HEK293 (cell line): ENCODE measurements at regions not wholly inside any gene's neighbourhood (a gene's known extent, or its start where the extent isn't known, plus 50 kb on each side); places are given as distances from the start of the nearest gene placed in this dataset.

ENCODE experiments used
- ZNF24 ChIP-seq: fragments of 450-650 bp; formaldehyde crosslinking; IDR thresholded peaks from 2 replicates; pipeline ENCODE4 v1.5.1; 2016; ENCODE audit warnings: missing biosample characterization, missing genetic modification characterization
- TF ChIP-seq, protein P1 (sequence below): fragments of 450-650 bp; formaldehyde crosslinking; IDR thresholded peaks from 2 replicates; pipeline ENCODE4 v1.5.1; 2016; ENCODE audit warnings: missing biosample characterization, missing genetic modification characterization
- TF ChIP-seq, protein P2 (sequence below): fragments of 450-650 bp; formaldehyde crosslinking; IDR thresholded peaks from 2 replicates; pipeline ENCODE4 v1.5.1; 2016; ENCODE audit warnings: missing biosample characterization, missing genetic modification characterization
- TF ChIP-seq, protein P3 (sequence below): fragments of 450-650 bp; formaldehyde crosslinking; IDR thresholded peaks from 2 replicates; pipeline ENCODE4 v1.5.1; 2017; ENCODE audit warnings: missing biosample characterization, missing genetic modification characterization

DNA sequence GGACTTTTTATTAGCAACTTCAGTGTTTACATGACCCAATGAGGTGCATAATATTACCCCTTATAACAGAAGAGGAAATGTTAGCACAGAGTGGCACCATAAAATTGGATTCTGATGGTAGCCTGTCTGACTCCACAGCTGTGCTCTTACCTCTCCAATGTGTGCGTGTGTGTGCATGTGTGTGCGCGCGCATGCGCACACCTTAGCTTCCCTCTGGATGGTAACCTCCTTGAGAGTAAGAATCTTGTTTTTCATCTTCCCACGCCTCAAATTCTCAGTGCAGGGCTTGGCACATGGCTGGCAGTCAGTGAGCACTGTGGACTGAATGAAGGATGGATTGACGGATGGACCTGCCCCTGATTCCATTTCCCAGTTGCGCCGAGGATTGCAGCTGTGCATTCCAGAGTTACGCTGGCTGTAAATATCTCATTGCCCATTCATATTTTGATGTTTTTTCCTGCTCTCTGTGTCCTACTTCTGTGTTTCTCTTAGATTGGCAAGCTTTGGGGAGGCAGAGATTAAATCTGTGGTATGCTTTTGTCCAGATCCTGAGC is 99.2 kb upstream of the WASF3 start:
- TF ChIP-seq, protein P1, sequence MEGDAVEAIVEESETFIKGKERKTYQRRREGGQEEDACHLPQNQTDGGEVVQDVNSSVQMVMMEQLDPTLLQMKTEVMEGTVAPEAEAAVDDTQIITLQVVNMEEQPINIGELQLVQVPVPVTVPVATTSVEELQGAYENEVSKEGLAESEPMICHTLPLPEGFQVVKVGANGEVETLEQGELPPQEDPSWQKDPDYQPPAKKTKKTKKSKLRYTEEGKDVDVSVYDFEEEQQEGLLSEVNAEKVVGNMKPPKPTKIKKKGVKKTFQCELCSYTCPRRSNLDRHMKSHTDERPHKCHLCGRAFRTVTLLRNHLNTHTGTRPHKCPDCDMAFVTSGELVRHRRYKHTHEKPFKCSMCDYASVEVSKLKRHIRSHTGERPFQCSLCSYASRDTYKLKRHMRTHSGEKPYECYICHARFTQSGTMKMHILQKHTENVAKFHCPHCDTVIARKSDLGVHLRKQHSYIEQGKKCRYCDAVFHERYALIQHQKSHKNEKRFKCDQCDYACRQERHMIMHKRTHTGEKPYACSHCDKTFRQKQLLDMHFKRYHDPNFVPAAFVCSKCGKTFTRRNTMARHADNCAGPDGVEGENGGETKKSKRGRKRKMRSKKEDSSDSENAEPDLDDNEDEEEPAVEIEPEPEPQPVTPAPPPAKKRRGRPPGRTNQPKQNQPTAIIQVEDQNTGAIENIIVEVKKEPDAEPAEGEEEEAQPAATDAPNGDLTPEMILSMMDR (tag by site-specific recombination): no peak
- no peak for TF ChIP-seq ZNF24
- TF ChIP-seq, protein P2, sequence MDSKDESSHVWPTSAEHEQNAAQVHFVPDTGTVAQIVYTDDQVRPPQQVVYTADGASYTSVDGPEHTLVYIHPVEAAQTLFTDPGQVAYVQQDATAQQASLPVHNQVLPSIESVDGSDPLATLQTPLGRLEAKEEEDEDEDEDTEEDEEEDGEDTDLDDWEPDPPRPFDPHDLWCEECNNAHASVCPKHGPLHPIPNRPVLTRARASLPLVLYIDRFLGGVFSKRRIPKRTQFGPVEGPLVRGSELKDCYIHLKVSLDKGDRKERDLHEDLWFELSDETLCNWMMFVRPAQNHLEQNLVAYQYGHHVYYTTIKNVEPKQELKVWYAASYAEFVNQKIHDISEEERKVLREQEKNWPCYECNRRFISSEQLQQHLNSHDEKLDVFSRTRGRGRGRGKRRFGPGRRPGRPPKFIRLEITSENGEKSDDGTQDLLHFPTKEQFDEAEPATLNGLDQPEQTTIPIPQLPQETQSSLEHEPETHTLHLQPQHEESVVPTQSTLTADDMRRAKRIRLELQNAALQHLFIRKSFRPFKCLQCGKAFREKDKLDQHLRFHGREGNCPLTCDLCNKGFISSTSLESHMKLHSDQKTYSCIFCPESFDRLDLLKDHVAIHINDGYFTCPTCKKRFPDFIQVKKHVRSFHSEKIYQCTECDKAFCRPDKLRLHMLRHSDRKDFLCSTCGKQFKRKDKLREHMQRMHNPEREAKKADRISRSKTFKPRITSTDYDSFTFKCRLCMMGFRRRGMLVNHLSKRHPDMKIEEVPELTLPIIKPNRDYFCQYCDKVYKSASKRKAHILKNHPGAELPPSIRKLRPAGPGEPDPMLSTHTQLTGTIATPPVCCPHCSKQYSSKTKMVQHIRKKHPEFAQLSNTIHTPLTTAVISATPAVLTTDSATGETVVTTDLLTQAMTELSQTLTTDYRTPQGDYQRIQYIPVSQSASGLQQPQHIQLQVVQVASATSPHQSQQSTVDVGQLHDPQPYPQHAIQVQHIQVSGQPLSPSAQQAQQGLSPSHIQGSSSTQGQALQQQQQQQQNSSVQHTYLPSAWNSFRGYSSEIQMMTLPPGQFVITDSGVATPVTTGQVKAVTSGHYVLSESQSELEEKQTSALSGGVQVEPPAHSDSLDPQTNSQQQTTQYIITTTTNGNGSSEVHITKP: no peak
- TF ChIP-seq, protein P3, sequence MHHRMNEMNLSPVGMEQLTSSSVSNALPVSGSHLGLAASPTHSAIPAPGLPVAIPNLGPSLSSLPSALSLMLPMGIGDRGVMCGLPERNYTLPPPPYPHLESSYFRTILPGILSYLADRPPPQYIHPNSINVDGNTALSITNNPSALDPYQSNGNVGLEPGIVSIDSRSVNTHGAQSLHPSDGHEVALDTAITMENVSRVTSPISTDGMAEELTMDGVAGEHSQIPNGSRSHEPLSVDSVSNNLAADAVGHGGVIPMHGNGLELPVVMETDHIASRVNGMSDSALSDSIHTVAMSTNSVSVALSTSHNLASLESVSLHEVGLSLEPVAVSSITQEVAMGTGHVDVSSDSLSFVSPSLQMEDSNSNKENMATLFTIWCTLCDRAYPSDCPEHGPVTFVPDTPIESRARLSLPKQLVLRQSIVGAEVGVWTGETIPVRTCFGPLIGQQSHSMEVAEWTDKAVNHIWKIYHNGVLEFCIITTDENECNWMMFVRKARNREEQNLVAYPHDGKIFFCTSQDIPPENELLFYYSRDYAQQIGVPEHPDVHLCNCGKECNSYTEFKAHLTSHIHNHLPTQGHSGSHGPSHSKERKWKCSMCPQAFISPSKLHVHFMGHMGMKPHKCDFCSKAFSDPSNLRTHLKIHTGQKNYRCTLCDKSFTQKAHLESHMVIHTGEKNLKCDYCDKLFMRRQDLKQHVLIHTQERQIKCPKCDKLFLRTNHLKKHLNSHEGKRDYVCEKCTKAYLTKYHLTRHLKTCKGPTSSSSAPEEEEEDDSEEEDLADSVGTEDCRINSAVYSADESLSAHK: no peak
